ENCODE measurements at regions not wholly inside any gene's neighbourhood (a gene's known extent, or its start where the extent isn't known, plus 50 kb on each side); places are given as distances from the start of the nearest gene placed in this dataset.

DNA sequence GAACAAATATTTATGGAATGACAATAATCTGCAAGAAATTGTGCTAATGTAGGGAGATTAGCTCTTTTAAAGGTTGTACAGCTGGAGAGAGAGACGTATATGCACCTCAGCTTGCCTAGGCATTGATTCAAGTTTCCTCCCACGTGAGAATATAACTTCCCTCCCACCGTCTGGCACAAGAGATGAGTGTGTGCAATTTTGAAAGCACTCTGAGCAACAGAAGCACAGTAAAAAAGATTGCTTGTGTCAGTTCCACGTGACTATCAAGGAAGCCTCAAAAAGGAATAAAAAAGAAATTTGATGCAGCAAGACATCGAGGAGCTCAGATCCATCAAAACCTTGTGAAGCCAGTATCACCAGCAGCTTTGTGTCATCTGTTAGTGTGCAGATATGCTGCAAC lies 435.3 kb downstream of the TUSC7 start:
- TF ChIP-seq, protein P1, sequence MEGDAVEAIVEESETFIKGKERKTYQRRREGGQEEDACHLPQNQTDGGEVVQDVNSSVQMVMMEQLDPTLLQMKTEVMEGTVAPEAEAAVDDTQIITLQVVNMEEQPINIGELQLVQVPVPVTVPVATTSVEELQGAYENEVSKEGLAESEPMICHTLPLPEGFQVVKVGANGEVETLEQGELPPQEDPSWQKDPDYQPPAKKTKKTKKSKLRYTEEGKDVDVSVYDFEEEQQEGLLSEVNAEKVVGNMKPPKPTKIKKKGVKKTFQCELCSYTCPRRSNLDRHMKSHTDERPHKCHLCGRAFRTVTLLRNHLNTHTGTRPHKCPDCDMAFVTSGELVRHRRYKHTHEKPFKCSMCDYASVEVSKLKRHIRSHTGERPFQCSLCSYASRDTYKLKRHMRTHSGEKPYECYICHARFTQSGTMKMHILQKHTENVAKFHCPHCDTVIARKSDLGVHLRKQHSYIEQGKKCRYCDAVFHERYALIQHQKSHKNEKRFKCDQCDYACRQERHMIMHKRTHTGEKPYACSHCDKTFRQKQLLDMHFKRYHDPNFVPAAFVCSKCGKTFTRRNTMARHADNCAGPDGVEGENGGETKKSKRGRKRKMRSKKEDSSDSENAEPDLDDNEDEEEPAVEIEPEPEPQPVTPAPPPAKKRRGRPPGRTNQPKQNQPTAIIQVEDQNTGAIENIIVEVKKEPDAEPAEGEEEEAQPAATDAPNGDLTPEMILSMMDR (conservative IDR thresholded peaks at IDR 0.05), result no peak
- no peak for TF ChIP-seq EZH2 (IDR thresholded peaks at IDR 0.05; ENCODE audit: low read depth)

All from PC-9 (cell line).